NT2/D1 (cell line): ENCODE measurements at regions not wholly inside any gene's neighbourhood (a gene's known extent, or its start where the extent isn't known, plus 50 kb on each side); places are given as distances from the start of the nearest gene placed in this dataset.

Source experiments
- SUZ12 ChIP-seq: IDR thresholded peaks from 2 replicates; pipeline ENCODE4 v1.6.1; 2011; ENCODE audit not compliant: insufficient read length, insufficient read depth; ENCODE audit errors: extremely low read depth
- YY1 ChIP-seq: IDR thresholded peaks from 2 replicates; pipeline ENCODE4 v1.6.1; 2011; ENCODE audit not compliant: insufficient read length, insufficient read depth
- ZNF274 ChIP-seq: IDR thresholded peaks from 2 replicates; pipeline ENCODE4 v1.6.1; 2011; ENCODE audit warnings: mild to moderate bottlenecking, low read depth, low read length

DNA sequence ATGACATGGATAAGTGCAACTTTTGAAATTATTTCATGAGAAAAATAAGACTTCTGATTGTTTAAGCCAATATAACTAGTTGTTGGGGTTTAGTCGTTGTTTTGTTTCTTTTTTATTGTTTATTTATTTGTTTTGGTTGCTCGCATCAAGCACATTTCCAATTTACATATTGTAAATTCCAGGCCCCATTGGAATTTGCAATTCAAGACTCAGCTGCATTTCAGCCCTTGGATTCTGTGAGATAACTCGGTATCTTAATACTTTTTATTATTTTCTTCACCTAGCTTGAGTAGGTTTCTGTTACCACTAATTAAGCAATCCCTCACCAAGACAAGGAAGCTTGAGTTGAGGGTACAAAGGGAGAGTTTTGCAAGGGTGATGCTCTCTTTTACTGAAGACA is 318.3 kb upstream of the GATB start:
- no peak for TF ChIP-seq SUZ12
- TF ChIP-seq ZNF274, result no peak
- no peak for TF ChIP-seq YY1
